NT2/D1 (cell line): ENCODE measurements at regions not wholly inside any gene's neighbourhood (a gene's known extent, or its start where the extent isn't known, plus 50 kb on each side); places are given as distances from the start of the nearest gene placed in this dataset.

Experiments used
- YY1 ChIP-seq: IDR thresholded peaks from 2 replicates; pipeline ENCODE4 v1.6.1; 2011; ENCODE audit not compliant: insufficient read length, insufficient read depth
- ZNF274 ChIP-seq: IDR thresholded peaks from 2 replicates; pipeline ENCODE4 v1.6.1; 2011; ENCODE audit warnings: mild to moderate bottlenecking, low read depth, low read length

DNA sequence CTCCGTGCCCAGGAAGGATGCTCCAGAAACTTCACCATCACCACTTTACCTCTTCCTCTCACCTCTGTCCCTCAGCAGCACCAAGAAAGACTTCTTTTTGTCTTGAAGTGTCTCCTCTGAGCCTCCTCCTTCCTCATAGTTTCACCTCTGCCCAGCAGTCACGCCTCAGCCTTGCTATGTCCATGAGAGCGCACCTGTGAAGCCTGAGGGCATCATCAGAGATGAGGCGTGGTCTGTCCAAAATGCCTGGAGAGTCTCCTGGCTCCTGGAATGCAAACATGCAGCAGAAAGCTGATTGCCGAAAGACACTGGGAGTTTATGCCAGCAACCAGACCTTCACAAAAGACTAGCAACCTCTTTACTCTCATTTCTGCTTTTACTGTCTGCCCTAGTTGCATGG is 336.6 kb downstream of the TEX29 start:
- TF ChIP-seq ZNF274: no peak
- no peak for TF ChIP-seq YY1
